ENCODE measurements at regions not wholly inside any gene's neighbourhood (a gene's known extent, or its start where the extent isn't known, plus 50 kb on each side); places are given as distances from the start of the nearest gene placed in this dataset.
"Not testable (repeated sequence)": the region's sequence is repeated elsewhere in the genome, so short reads cannot be mapped to it uniquely, and the experiment has no call there.

DNA sequence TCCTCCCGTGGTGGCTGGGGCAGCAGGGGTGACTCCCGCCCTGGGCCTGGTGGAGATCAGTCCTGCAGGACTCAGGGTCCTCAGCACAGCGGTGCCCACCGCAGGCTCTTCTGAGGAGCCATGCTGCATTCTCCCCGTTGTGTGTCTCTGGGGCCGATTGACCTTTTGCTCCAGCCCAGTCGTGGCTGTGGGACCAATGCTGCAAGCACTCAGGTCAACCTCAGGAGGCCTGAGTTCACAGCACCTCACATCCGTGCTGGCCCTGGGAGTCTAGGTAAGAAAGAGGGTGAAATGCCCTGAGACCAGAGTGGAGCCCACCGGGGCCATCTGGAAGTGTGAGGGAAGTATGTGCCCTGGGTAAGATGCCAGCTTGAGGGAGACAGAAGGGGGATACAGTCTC, 316.1 kb upstream of the B3GAT1 start:
- DNase-seq (ENCODE audit: low read depth, low spot score), result no peak

DNA sequence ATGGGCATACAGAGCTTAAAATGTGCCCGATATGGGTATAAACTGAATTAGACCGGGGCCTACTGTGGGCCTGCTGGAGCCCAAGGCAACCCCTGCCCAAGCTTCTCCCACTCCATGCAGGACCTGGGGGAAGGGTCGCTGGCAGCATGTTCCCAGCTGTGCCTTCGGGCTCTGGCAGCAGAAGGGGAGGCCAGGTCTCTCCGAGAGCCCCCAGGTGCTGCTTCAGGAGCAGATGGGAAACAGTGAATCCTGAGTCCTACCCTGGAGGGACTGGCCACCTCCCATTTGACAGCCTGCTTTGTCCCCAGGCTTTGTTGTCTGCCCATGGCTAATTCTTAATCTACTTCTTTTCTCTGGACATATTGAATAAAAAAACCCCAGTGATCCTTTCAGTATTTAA, 315.6 kb upstream of the B3GAT1 start:
- no peak for DNase-seq (ENCODE audit: low read depth, low spot score)

DNA sequence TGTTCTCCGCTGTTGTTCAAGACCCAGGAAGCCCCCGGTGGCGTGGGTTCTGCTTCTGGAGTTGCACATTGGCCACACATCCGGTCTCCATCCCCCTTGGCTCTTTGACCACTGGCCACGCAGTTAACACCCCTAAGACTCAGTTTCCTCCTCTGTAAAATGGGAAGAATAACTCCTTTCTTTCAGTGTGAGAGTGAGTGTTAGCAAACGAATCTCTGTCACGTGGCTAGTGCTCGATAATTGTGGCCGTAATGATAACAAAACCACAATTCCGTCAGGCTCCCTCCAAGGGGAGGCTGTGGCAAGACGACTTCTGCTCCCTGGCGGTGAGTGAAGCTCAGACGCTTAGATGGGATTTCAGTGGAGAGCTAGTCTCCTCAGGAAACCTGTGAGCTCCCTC, 315.2 kb upstream of the B3GAT1 start:
- DNase-seq (ENCODE audit: low read depth, low spot score), result no peak

DNA sequence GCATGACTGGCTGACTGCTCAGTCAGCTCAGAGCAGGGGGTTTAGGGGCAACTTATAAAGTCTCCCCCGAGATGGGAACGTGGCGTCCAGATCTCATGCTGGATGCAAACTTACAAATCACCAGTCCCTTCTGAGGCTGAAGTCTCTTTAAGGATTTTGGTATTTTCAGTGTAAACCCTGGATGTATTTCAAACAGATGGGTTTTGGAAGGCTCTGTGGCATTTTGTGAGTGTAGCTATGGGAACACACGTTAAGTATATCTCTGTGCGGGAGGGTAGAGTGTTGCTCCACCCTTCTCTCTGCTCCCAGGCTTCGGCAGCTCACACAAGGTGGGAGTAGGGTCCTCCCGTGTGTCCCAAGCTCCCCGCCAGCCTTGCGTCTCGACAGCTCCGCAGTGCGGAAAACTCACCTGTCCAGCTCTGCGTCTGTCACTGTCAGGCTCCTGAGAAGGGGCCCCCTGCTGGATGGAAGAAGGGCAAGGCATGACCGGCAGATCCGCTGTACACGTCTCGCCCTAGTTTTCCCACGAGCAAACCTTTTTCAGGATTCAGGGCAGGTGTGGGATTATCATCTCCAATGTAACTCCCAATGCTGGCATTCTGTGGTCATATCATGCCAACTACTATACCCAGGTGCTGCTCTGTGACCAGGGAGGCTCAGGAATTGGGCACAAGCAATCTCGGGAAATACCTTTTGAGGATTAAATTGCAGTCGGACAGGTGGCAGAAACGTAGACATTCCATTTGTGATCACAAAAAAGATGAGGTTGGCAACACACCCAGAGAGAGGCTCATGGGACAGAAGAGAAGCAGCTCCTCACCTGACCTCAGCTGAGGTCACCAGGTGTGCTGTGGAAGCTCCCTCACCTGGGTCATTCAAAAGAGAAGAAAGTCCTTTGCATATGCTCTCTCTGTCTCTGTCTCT, 313.9 kb upstream of the B3GAT1 start:
- DNase-seq (ENCODE audit: low read depth, low spot score), result no peak

DNA sequence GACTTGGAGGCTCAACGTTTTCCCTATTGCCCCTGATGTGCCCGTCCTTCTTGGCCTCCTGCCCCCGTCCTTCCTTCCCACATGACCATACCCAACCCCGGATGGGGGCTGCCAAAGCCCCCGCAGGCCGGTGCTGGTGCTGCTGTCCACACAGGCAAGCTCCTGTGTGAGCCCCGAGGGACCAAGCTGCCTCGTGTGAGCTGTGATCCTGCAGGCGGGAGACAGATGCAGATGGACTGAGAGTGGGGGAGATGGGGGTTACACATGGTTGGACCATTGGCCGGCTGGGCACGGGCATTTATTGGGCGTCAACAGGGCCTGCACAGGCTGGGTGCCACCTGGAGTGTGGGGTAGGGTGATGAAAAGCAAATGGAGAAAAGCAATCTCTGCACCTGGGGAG, 313.2 kb upstream of the B3GAT1 start:
- DNase-seq (ENCODE audit: low read depth, low spot score), result no peak

DNA sequence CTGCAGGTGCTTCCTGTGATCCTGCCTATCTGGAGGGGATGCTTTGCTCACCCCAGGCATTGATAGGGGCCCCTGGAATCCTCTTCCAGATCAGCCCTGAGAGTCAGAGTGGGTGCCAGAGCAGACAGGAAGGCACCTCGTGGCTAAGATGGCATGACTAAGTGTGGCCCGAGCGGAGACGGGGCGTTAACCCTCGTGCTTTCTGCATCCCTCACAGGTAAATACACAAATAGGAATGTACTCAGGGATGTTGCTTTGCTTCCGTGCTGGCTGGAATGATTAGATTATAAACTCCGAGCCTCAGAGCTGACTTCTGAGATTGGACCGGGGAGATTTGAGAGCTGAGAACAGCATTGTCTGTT, 312.7 kb upstream of the B3GAT1 start:
- no peak for DNase-seq (ENCODE audit: low read depth, low spot score)

DNA sequence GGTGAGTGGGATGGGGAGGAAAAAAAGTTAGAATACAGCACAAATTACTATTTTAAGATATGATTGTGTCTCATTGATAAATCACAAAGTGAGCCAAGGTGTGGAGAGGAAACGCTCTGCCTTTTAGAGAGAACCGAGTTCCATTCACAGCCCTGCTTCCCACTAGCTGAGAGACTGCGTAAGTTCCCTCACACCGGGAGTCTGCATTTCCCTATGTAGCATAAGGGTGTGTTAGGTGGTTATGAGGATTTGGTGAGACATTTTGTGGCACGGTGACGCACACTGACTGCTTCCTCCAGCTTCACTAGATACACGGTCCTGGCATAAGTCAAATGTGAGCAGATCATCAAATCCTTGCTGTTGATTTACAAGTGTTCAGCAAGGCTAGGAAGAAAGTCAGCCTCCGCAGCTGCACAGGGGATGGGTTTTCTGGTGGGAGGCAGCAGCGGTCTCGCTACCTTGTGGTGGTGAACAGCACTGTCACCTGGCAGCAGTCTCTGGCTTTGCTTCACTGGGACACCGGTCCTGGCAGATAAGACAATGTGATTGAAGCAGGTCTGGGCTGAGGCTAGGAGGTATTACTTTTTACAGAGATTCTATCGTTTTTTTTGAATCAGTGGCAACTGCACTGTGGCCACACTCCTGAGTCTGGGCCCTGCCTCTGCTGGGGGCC, 312.2 kb upstream of the B3GAT1 start:
- DNase-seq (ENCODE audit: low read depth, low spot score), result no peak

DNA sequence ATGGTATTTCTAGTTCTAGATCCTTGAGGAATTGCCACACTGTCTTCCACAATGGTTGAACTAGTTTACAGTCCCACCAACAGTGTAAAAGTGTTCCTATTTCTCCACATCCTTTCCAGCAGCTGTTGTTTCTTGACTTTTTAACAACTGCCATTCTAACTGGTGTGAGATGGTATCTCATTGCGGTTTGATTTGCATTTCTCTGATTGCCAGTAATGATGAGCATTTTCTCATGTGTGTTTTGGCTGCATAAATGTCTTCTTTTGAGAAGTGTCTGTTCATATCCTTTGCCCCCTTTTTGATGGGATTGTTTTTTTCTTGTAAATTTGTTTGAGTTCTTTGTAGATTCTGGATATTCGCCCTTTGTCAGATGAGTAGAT, 308.6 kb upstream of the B3GAT1 start:
- DNase-seq (ENCODE audit: low read depth, low spot score), result not testable (repeated sequence)

DNA sequence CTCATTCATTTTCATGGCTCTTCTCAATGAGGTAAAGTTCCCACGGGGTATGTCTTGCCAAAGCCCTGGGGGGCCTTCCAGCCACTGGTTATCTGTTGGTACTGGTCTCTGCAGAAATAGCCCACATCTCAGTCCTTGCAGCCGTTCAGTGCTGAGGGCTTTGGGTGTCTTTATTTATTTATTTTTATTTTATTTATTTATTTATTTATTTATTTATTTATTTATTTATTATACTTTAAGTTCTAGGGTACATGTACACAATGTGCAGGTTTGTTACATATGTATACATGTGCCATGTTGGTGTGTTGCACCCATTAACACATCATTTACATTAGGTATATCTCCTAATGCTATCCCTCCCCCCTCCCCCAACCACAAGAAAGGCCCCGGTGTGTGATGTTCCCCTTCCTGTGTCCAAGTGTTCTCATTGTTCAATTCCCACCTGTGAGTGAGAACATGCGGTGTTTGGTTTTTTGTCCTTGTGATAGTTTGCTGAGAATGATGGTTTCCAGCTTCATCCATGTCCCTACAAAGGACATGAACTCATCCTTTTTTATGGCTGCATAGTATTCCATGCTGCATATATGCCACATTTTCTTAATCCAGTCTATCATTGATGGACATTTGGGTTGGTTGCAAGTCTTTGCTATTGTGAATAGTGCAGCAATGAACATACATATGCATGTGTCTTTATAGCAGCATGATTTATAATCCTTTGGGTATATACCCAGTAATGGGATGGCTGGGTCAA, 308.1 kb upstream of the B3GAT1 start:
- not testable (repeated sequence) for DNase-seq (ENCODE audit: low read depth, low spot score)

DNA sequence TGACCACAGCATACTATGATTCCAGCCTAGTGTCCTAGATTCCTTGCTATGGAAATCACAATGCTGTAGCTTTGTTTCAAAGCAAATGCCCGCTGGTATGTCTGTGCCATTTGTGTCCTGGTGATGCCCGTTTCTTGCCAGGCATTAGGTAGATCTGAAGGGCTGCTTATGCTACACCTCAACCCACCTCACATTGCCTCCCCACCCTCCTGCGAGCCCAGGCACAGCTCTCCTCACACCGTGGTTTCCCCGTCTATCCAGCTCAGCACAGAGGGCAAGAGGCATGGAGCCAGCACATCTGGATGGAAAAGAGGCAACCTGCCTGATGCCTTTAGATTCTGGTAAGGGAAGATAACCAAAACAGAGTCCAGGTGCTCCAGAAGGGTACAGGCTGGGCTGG, 307.4 kb upstream of the B3GAT1 start:
- DNase-seq (ENCODE audit: low read depth, low spot score), result no peak

DNA sequence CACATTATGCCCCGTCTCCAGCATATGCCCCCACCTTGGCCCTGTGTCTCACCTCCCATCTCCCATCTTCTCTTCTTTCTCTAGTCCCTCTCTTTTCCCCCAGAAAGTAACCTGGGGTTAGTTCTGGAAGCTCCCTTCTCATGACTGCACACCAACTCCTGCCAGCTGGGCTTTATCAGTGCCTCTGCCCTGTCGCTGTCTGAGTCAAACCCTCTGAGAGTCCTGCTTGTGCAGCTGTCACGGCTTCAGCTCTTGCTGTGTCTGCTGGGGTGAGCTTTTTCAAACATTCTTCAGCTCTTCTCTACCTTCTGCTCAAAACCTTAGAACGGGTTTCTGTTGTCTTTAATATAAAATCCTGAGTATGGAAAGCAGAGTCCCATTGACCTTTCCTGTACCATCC, 304.5 kb upstream of the B3GAT1 start:
- no peak for DNase-seq (ENCODE audit: low read depth, low spot score)

DNA sequence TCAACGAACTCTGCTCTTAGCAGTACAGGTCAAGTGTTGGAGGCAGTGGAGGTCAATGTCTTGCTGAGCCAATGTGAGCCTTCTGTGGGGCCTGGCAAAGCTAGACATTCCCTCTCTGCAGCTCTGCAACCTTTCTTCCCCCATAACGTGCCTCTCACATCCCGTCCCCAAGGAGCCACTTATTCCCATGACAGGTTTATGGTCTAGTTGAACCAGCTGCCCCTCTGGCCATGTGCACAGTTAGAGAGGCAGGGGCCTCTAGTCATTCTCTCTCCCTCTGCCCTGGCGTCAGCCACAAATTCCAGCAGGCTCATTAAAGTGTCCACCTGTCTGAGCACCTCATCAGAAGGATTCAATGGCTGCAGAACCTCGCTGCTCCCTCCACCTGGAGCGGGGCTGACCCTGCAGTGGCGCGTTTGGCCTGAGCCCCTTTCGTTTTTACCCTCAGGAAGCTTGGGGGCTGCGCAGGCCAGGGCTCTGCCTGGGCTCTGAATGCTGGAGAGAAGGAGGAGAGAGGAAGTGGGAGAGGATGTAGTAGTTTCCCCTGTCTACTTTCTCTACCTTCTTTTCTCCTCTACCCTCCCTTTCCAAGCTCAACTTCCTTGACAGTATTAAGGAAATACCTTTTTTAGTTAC, 302.1 kb upstream of the B3GAT1 start:
- no peak for DNase-seq (ENCODE audit: low read depth, low spot score)

DNA sequence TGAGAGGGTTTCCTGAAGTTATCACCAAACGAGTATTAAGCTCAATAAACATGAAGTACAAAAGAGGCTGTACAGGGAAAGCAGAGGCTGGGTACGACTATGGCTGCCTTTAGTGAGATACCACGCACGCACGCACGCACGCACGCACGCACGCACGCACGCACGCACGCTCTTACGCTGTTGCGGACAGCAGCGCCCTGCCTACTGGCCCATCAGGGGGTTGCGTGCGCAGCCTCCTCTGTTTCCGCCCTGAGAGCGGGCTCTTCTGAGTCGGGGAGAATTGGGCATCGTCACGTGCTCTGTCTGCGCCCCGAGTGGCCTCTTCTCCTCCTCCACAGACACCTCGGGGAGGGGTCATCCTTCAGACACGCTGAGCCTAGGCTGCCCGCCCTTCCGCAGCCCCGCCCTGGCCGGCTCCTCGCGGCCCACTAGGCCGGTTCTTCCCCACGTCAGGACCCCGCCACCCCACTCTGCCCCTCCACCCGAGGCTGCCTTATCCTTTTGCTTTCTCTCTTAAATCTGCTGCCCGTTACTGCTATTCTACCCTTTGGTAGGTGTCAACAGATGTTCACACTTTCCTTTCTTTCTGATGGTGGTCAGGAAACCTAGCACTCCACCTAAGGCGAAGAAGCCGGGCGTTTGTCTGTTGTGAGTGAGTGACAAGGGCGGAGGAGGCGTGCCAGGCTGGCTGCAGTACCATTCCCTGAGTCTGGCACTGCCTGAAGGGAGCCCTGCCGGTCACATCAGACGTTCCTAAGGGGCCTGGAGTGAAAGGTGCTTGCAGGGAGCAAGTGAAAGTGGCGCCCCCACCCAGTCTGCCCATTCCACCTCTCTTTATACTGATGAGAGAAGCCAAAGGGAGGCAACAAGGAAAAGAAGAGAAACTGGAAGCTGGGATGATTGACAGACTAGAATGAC, 300.4 kb upstream of the B3GAT1 start:
- no peak for DNase-seq (ENCODE audit: low read depth, low spot score)

DNA sequence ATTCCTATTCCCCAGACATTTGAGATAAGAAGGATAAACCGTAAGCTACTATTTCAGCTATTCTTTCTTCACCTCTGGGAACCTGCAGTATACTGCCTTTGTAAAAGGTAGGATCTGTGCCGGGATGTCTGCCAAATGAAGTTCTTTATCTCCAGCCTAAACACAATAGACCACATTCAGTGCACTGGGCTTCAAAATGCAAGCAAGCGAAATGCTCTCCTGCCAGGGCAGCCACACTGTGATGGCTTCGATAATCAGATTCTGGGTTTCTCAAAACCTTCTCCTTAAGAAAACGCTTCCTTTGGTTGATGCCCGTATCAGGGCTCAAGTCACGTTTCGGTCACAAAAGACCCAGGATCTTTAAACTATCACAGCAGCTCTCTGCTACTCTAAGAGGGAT, 299.5 kb upstream of the B3GAT1 start:
- DNase-seq (ENCODE audit: low read depth, low spot score), result no peak

DNA sequence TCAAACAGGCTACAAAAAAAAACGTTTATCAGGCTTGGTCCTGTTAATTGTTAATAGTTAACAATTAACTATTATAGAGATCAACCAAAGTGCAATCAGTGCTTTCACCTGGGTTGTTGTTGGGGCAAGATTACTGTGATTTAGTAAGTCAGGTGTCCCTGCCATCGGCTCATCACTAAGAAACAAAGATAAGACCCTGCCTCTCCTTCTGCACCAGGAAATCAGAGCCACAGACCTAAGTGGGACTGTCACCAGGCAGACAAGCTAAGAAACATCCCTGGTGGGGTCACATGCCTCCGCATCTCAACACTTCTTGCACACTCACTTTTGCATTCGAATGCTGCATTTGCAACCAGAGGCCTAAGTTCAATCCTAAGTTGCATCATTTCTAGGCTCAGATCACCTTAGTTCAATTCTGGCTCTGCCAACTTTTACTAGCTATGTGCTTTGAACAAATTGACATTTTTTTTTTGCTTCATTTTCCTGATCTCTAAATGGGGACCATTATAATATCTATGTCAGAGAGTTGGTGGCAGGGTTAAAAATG, 298.9 kb upstream of the B3GAT1 start:
- DNase-seq (ENCODE audit: low read depth, low spot score), result no peak

DNA sequence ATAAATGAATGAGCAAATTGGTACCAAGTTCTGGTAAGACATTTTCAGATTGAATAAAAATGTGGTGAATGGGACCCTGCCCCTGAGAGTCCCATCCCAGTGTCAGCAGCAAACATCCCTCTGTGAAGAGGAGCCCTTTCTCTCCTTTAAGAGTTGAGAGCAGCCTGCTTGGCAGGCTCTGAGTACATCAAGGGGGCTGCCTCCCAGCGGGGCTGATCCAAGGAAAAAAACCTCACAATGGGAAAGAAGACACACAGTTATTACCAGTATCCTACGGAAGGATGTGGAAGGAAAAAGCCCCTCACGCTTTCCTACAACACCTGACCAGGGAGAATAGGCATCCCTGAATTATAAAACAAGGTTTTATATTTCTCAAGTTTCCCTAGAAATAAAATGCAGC, 293.8 kb upstream of the B3GAT1 start:
- DNase-seq (ENCODE audit: low read depth, low spot score), result no peak

DNA sequence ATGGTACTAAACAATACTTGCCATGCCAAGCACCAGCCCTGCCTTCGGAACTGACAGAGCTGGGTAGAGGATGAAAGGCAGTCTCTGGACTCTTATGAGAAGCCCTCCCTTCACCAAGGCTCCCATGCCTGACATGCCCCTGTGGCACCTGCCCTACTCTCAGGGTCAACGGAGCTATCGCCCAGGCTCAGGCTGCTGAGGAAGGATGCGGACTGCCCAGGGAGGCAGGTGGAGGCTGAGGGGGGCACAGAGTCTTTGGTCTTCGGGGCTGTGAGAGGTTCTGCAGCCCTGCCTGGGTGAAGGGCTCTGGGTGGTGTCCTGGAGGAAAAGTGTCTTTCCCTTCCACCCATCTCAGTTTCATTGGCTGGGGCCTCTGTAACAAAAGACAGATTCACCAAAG, 290.8 kb upstream of the B3GAT1 start:
- no peak for DNase-seq (ENCODE audit: low read depth, low spot score)

DNA sequence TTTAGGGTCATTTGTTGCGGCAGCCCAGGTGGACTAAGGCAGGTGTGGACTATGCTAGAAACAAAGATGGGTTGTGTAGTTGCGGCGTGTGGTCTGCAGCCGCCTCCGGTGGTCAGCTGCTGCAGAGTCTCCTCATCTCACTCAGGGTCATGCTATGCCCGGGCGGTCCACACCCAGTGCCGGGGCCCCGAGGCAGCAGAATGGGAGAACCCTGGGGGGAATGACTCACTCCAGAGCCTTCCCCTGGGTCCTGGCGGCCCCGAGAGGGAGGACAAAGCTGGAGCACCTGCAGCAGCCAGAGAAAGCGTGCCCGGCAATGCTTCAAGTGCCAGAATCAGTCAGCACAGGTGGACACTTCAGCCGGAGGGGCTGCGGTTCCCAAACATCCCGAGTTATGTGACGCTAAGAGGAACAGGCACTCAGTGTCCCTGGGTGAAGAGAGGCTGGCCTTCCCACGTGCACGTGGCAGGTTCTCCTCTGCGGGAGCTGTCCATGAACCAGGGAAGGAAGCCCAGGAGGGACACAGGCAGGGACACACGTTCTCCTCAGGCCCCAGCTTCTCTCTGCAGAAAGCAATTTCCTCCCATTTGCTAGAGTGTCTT, 289.6 kb upstream of the B3GAT1 start:
- DNase-seq (ENCODE audit: low read depth, low spot score), result no peak

DNA sequence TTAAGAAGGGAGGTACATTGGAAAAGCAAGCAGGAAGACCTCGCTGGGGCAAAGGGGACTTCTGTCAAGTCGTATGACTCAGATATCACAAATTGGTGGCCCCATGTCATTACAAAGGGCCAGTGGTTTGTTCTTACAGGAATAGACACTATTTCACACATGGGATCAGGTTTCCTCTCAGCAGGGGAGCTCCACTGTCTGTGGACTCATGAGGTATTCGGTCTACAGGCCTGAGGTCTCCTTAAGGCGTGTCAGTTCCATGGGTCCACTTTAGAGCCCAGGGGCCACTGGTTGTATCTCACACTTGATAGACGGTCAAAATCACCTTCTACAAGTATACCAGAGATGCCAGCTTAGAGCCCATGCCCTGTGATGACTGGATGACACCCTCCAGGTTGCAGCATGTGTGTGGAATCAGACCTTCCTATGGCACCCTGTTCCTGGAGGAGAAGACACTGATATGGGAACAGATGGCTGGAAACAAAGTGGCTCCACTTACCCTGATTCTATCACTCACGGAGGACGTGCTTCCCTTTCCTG, 288.1 kb upstream of the B3GAT1 start:
- DNase-seq (ENCODE audit: low read depth, low spot score), result no peak

DNA sequence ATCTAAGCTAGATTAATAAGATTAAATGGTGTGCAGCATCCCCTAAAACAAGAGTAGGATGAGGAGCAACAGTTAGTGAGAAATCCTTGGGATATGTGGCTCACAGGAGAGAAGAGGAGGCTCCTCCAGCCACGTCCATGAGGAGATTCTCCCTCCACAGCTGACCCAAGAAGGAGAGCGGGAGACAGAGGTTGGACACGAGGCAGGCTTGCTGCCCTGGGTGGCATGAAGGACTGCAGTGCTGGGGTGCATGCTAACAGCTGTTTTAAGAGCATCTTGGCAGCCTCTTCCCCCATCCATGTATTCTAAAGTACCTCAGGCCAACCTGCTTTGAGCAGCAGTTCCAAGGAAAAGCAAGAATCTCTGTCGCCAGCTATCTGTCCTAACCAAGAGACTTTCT, 284.4 kb upstream of the B3GAT1 start:
- no peak for DNase-seq (ENCODE audit: low read depth, low spot score)

Data from smooth muscle cell of the brain vasculature (primary cell).